Stimulated activated CD8-positive, alpha-beta memory T cell treated with anti-CD3 and anti-CD28 coated beads, Interleukin-7, amount 100 ng/mL, for 24 hours (primary cell): ENCODE measurements at regions not wholly inside any gene's neighbourhood (a gene's known extent, or its start where the extent isn't known, plus 50 kb on each side); places are given as distances from the start of the nearest gene placed in this dataset.

ENCODE experiments used
- DNase-seq: peaks from one replicate; pipeline ENCODE4 v3.0.0-alpha.2; 2020; ENCODE audit warnings: low read depth

- DNase-seq = no peak
Observed at GRCh38 chr3:43783987-43784639, 93.4 kb downstream of the ABHD5 start.

GRCh38 chr3:43784640-43785011 is 93.9 kb downstream of the ABHD5 start:
- no peak for DNase-seq

GRCh38 chr3:43785551-43785950 is 94.8 kb downstream of the ABHD5 start:
- DNase-seq = no peak

- DNase-seq = no peak
Observed at GRCh38 chr3:43786102-43786501, 95.4 kb downstream of the ABHD5 start.

- DNase-seq = no peak
Observed at GRCh38 chr3:43786526-43787305, 96.0 kb downstream of the ABHD5 start.

GRCh38 chr3:43787330-43787729 is 96.6 kb downstream of the ABHD5 start:
- DNase-seq = no peak

- no peak for DNase-seq
Observed at GRCh38 chr3:43789028-43789427, 98.3 kb downstream of the ABHD5 start.

- DNase-seq = no peak
Observed at GRCh38 chr3:43790060-43790459, 99.3 kb downstream of the ABHD5 start.

- no peak for DNase-seq
Observed at GRCh38 chr3:43790476-43790875, 99.7 kb downstream of the ABHD5 start.

- no peak for DNase-seq
Observed at GRCh38 chr3:43791246-43791645, 100.5 kb downstream of the ABHD5 start.

- DNase-seq = no peak
Observed at GRCh38 chr3:43792904-43793303, 102.2 kb downstream of the ABHD5 start.

GRCh38 chr3:43793648-43794372 is 103.1 kb downstream of the ABHD5 start:
- no peak for DNase-seq

- DNase-seq = no peak
Observed at GRCh38 chr3:43794776-43795175, 104.0 kb downstream of the ABHD5 start.

GRCh38 chr3:43795491-43795890 is 104.8 kb downstream of the ABHD5 start:
- DNase-seq = no peak

- DNase-seq = no peak
Observed at GRCh38 chr3:43796041-43796596, 105.4 kb downstream of the ABHD5 start.

- no peak for DNase-seq
Observed at GRCh38 chr3:43797794-43798193, 107.1 kb downstream of the ABHD5 start.

GRCh38 chr3:43810797-43811196 is 120.1 kb downstream of the ABHD5 start:
- DNase-seq = no peak

- DNase-seq = no peak
Observed at GRCh38 chr3:43814461-43814860, 123.7 kb downstream of the ABHD5 start.

GRCh38 chr3:43816372-43816771 is 125.6 kb downstream of the ABHD5 start:
- DNase-seq = no peak

GRCh38 chr3:43817064-43817463 is 126.3 kb downstream of the ABHD5 start:
- DNase-seq = no peak

- DNase-seq = no peak
Observed at GRCh38 chr3:43817825-43818224, 127.1 kb downstream of the ABHD5 start.

GRCh38 chr3:43818229-43818628 is 127.5 kb downstream of the ABHD5 start:
- DNase-seq = no peak
